ENCODE measurements at regions not wholly inside any gene's neighbourhood (a gene's known extent, or its start where the extent isn't known, plus 50 kb on each side); places are given as distances from the start of the nearest gene placed in this dataset.
A peak's percentile ranks its signal among the peaks of the same experiment; 100 is the strongest.

- H4K91ac ChIP-seq (ENCODE audit: low read depth, low read length, poor library complexity), result no peak overlapping the region
- no peaks in the 10 kb centered on the region for H3K36me3 ChIP-seq (replicated peaks in 1 of 2; ENCODE audit: control insufficient read depth in 2 of 2, insufficient read depth in 2 of 2, low read length in 2 of 2)
- no peak overlapping the region for H3K4ac ChIP-seq (ENCODE audit: low read length)
- H2BK12ac ChIP-seq (ENCODE audit: low read length), result no peak overlapping the region
- no peak overlapping the region for H3K9ac ChIP-seq (ENCODE audit: low read depth, low read length, poor library complexity)
- H3K79me1 ChIP-seq (ENCODE audit: low read depth, low read length), result no peaks in the 10 kb centered on the region
- DNase-seq (ENCODE audit: low spot score), result no peak
- no peak overlapping the region for H2AFZ ChIP-seq (ENCODE audit: low read length)
- H3K4me3 ChIP-seq (ENCODE audit: low read length in 2 of 2), result no peak overlapping the region
- no peak overlapping the region for H3K18ac ChIP-seq (ENCODE audit: low read length)
- H3K14ac ChIP-seq (ENCODE audit: low read length), result no peak overlapping the region
- no peak overlapping the region for H2BK15ac ChIP-seq (ENCODE audit: low read length)
- H3K27ac ChIP-seq (replicated peaks; ENCODE audit: low read length), result no peak overlapping the region
- H2AK5ac ChIP-seq (ENCODE audit: low read depth, low read length), result no peak overlapping the region
- no peaks in the 10 kb centered on the region for H3K9me3 ChIP-seq (replicated peaks in 1 of 2; ENCODE audit: control insufficient read depth in 2 of 2, insufficient read depth in 1 of 2, low read depth in 1 of 2, low read length in 2 of 2)
- H2BK120ac ChIP-seq (ENCODE audit: low read depth, low read length), result no peak overlapping the region
- no peak overlapping the region for H2BK5ac ChIP-seq (ENCODE audit: low read length)
- H3K27me3 ChIP-seq (ENCODE audit: control insufficient read depth in 3 of 3, insufficient read depth in 3 of 3, low read depth in 1 of 3, low read length in 3 of 3), result no peaks in the 10 kb centered on the region
- no peak overlapping the region for H3K4me2 ChIP-seq (ENCODE audit: insufficient read depth, low read length, poor library complexity, severe bottlenecking)
- H3K4me1 ChIP-seq (ENCODE audit: control insufficient read depth in 2 of 2, insufficient read depth in 1 of 2, low read depth in 1 of 2, low read length in 2 of 2), result peaks cover 0 to 5% of the 10 kb centered on the region in 2 donors
- no peak overlapping the region for H3K23ac ChIP-seq (ENCODE audit: low read depth, low read length, poor library complexity)
- no CpG with 5 or more reads among the region's 3 CpGs for WGBS, 2 donors (ENCODE audit: extremely low coverage in 2 of 2, insufficient read length in 2 of 2, insufficient replicate concordance in 1 of 2)
- H4K8ac ChIP-seq (ENCODE audit: low read depth, low read length), result no peak overlapping the region
These were observed 158.3 kb upstream of the MEF2C start for GRCh38 chr5:89041249-89041779.

DNA sequence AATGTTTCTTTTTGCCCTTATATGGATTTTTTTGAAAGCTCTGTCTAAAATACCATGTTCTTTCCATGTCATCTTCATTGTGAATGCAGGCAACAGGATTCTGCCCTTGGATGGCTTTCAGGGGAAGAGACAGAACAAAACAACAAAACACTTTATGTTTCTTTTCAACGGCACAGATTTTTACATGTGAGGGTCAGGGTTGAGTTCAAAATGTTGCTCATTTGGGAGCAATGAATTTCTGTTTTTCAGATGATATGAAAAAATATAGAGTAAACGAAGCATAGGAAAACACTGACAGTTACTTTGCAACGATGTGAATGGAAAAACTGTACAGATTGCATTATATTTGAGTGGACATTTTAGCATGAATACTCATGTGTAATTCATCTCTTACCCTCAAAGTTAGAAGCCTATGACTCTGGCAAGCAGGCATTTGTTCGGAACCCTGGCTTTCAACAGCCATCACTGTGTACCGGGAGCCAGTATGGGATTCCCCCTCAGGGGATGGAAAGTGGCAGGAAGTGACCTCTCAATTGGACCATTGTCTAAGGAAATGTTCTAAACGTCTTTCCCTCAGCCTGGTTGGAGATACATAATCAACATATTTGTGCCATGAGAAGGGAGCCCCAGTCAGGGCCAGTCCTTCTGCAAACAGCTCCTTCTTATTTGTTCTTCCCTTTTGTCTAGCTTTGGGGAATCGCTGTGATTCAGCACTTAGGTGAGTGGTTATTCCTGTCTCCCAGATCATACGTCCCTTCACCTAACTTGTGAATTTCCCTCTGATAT is 153.9 kb upstream of the MEF2C start:
- H4K91ac ChIP-seq (ENCODE audit: low read depth, low read length, poor library complexity), result no peak overlapping the region
- H3K27me3 ChIP-seq (ENCODE audit: control insufficient read depth in 3 of 3, insufficient read depth in 3 of 3, low read depth in 1 of 3, low read length in 3 of 3), result no peaks in the 10 kb centered on the region
- no peak overlapping the region for H3K18ac ChIP-seq (ENCODE audit: low read length)
- H3K4ac ChIP-seq (ENCODE audit: low read length), result no peak overlapping the region
- no peak overlapping the region for H3K23ac ChIP-seq (ENCODE audit: low read depth, low read length, poor library complexity)
- H3K4me1 ChIP-seq (ENCODE audit: control insufficient read depth in 2 of 2, insufficient read depth in 1 of 2, low read depth in 1 of 2, low read length in 2 of 2), result peaks cover 0 to 5% of the 10 kb centered on the region in 2 donors
- no peak overlapping the region for H2BK5ac ChIP-seq (ENCODE audit: low read length)
- H2BK12ac ChIP-seq (ENCODE audit: low read length), result no peak overlapping the region
- no CpG with 5 or more reads among the region's 8 CpGs for WGBS, 2 donors (ENCODE audit: extremely low coverage in 2 of 2, insufficient read length in 2 of 2, insufficient replicate concordance in 1 of 2)
- H3K27ac ChIP-seq (replicated peaks; ENCODE audit: low read length), result no peak overlapping the region
- no peak overlapping the region for H3K14ac ChIP-seq (ENCODE audit: low read length)
- no peak overlapping the region for H2AK5ac ChIP-seq (ENCODE audit: low read depth, low read length)
- no peak overlapping the region for H3K4me2 ChIP-seq (ENCODE audit: insufficient read depth, low read length, poor library complexity, severe bottlenecking)
- H3K36me3 ChIP-seq (replicated peaks in 1 of 2; ENCODE audit: control insufficient read depth in 2 of 2, insufficient read depth in 2 of 2, low read length in 2 of 2), result no peaks in the 10 kb centered on the region
- no peak for DNase-seq (ENCODE audit: low spot score)
- no peak overlapping the region for H3K9ac ChIP-seq (ENCODE audit: low read depth, low read length, poor library complexity)
- no peak overlapping the region for H2BK15ac ChIP-seq (ENCODE audit: low read length)
- no peaks in the 10 kb centered on the region for H3K9me3 ChIP-seq (replicated peaks in 1 of 2; ENCODE audit: control insufficient read depth in 2 of 2, insufficient read depth in 1 of 2, low read depth in 1 of 2, low read length in 2 of 2)
- H2BK120ac ChIP-seq (ENCODE audit: low read depth, low read length), result no peak overlapping the region
- H2AFZ ChIP-seq (ENCODE audit: low read length), result peak overlapping the region; percentile 66
- H3K4me3 ChIP-seq (ENCODE audit: low read length in 2 of 2), result no peak overlapping the region
- no peak overlapping the region for H4K8ac ChIP-seq (ENCODE audit: low read depth, low read length)
- H3K79me1 ChIP-seq (ENCODE audit: low read depth, low read length), result no peaks in the 10 kb centered on the region

DNA sequence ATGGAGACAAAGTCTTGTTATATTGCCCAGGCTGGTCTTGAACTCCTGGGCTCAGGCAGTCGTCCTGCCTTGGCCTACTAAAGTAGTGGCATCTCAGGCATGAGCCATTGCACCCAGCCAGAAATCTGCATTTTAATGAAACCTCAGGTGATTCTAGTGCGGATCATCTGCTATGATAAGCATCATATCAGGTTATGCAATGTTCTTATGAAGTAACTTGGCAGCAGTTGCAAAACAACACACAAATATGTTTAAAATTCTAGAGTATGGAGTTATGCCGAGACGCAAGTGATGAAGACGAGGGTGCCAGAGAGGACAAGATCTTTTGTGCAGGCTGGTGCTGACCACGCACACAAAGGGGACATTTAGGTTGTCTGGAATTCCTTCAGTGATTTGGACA is 153.2 kb upstream of the MEF2C start:
- Histone ChIP-seq H3K36me3 (replicated peaks in 1 of 2; ENCODE audit: control insufficient read depth in 2 of 2, insufficient read depth in 2 of 2, low read length in 2 of 2) (no peaks in the 10 kb centered on the region), H3K27ac (replicated peaks; ENCODE audit: low read length) (no peak overlapping the region), H4K8ac (ENCODE audit: low read depth, low read length) (no peak overlapping the region), H3K4me3 (ENCODE audit: low read length in 2 of 2) (no peak overlapping the region), H4K91ac (ENCODE audit: low read depth, low read length, poor library complexity) (no peak overlapping the region), H3K4me2 (ENCODE audit: insufficient read depth, low read length, poor library complexity, severe bottlenecking) (no peak overlapping the region), H3K23ac (ENCODE audit: low read depth, low read length, poor library complexity) (no peak overlapping the region), H3K9ac (ENCODE audit: low read depth, low read length, poor library complexity) (no peak overlapping the region), H3K9me3 (replicated peaks in 1 of 2; ENCODE audit: control insufficient read depth in 2 of 2, insufficient read depth in 1 of 2, low read depth in 1 of 2, low read length in 2 of 2) (no peaks in the 10 kb centered on the region), H2AFZ (ENCODE audit: low read length) (no peak overlapping the region), H2BK120ac (ENCODE audit: low read depth, low read length) (no peak overlapping the region), H3K14ac (ENCODE audit: low read length) (no peak overlapping the region), H3K79me1 (ENCODE audit: low read depth, low read length) (no peaks in the 10 kb centered on the region), H3K4me1 (ENCODE audit: control insufficient read depth in 2 of 2, insufficient read depth in 1 of 2, low read depth in 1 of 2, low read length in 2 of 2) (peaks cover 0 to 5% of the 10 kb centered on the region in 2 donors), H2BK12ac (ENCODE audit: low read length) (no peak overlapping the region), H2BK5ac (ENCODE audit: low read length) (no peak overlapping the region), H3K18ac (ENCODE audit: low read length) (no peak overlapping the region), H3K27me3 (ENCODE audit: control insufficient read depth in 3 of 3, insufficient read depth in 3 of 3, low read depth in 1 of 3, low read length in 3 of 3) (no peaks in the 10 kb centered on the region), H2BK15ac (ENCODE audit: low read length) (no peak overlapping the region), H2AK5ac (ENCODE audit: low read depth, low read length) (peak overlapping the region; percentile 25), H3K4ac (ENCODE audit: low read length) (no peak overlapping the region)
- no peak for DNase-seq (ENCODE audit: low spot score)
- WGBS, 2 donors (ENCODE audit: extremely low coverage in 2 of 2, insufficient read length in 2 of 2, insufficient replicate concordance in 1 of 2), result no CpG with 5 or more reads among the region's 6 CpGs

- H2BK15ac ChIP-seq (ENCODE audit: low read length), result no peak overlapping the region
- H2AK5ac ChIP-seq (ENCODE audit: low read depth, low read length), result no peak overlapping the region
- H2AFZ ChIP-seq (ENCODE audit: low read length), result no peak overlapping the region
- H2BK120ac ChIP-seq (ENCODE audit: low read depth, low read length), result no peak overlapping the region
- H2BK5ac ChIP-seq (ENCODE audit: low read length), result no peak overlapping the region
- H2BK12ac ChIP-seq (ENCODE audit: low read length), result no peak overlapping the region
- H3K79me1 ChIP-seq (ENCODE audit: low read depth, low read length), result no peaks in the 10 kb centered on the region
- H3K27ac ChIP-seq (replicated peaks; ENCODE audit: low read length), result no peak overlapping the region
- H3K14ac ChIP-seq (ENCODE audit: low read length), result no peak overlapping the region
- H3K18ac ChIP-seq (ENCODE audit: low read length), result no peak overlapping the region
- H3K4me3 ChIP-seq (ENCODE audit: low read length in 2 of 2), result no peak overlapping the region
- DNase-seq (ENCODE audit: low spot score), result no peak
- no peaks in the 10 kb centered on the region for H3K27me3 ChIP-seq (ENCODE audit: control insufficient read depth in 3 of 3, insufficient read depth in 3 of 3, low read depth in 1 of 3, low read length in 3 of 3)
- no peak overlapping the region for H4K91ac ChIP-seq (ENCODE audit: low read depth, low read length, poor library complexity)
- WGBS, 2 donors (ENCODE audit: extremely low coverage in 2 of 2, insufficient read length in 2 of 2, insufficient replicate concordance in 1 of 2), result no CpG with 5 or more reads among the region's 2 CpGs
- H3K9ac ChIP-seq (ENCODE audit: low read depth, low read length, poor library complexity), result no peak overlapping the region
- no peak overlapping the region for H3K4ac ChIP-seq (ENCODE audit: low read length)
- H3K36me3 ChIP-seq (replicated peaks in 1 of 2; ENCODE audit: control insufficient read depth in 2 of 2, insufficient read depth in 2 of 2, low read length in 2 of 2), result no peaks in the 10 kb centered on the region
- H3K9me3 ChIP-seq (replicated peaks in 1 of 2; ENCODE audit: control insufficient read depth in 2 of 2, insufficient read depth in 1 of 2, low read depth in 1 of 2, low read length in 2 of 2), result no peaks in the 10 kb centered on the region
- no peak overlapping the region for H4K8ac ChIP-seq (ENCODE audit: low read depth, low read length)
- H3K4me1 ChIP-seq (ENCODE audit: control insufficient read depth in 2 of 2, insufficient read depth in 1 of 2, low read depth in 1 of 2, low read length in 2 of 2), result peaks cover 0 to 5% of the 10 kb centered on the region in 2 donors
- no peak overlapping the region for H3K4me2 ChIP-seq (ENCODE audit: insufficient read depth, low read length, poor library complexity, severe bottlenecking)
- H3K23ac ChIP-seq (ENCODE audit: low read depth, low read length, poor library complexity), result no peak overlapping the region
These were observed 151.6 kb upstream of the MEF2C start for GRCh38 chr5:89034588-89034987.

Data from neuronal stem cell (in vitro differentiated cells).